T-helper 22 cell (primary cell): ENCODE measurements at regions not wholly inside any gene's neighbourhood (a gene's known extent, or its start where the extent isn't known, plus 50 kb on each side); places are given as distances from the start of the nearest gene placed in this dataset.

Experiments used
- DNase-seq: peaks from one replicate; pipeline ENCODE4 v3.0.0-alpha.2; 2020; ENCODE audit warnings: low read depth

DNA sequence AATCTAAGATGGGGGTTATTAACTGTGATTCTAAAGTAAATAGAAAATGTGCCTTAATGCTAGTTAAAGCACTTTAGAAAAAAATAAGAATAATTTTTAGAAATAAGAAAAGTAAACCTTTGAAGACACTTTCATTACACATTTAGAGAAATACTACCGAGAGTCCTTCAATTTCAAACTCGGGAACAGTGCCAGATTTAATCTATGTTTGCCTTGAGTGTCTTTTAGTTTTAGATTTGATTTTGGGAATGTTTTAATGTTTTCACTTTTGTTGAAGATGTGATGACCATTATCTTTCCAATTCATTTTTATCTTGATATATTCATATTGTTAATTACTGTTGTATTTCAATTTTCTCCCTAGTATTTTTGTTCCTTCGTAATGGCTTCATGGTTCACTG is 592.7 kb upstream of the MGMT start:
- no peak for DNase-seq

DNA sequence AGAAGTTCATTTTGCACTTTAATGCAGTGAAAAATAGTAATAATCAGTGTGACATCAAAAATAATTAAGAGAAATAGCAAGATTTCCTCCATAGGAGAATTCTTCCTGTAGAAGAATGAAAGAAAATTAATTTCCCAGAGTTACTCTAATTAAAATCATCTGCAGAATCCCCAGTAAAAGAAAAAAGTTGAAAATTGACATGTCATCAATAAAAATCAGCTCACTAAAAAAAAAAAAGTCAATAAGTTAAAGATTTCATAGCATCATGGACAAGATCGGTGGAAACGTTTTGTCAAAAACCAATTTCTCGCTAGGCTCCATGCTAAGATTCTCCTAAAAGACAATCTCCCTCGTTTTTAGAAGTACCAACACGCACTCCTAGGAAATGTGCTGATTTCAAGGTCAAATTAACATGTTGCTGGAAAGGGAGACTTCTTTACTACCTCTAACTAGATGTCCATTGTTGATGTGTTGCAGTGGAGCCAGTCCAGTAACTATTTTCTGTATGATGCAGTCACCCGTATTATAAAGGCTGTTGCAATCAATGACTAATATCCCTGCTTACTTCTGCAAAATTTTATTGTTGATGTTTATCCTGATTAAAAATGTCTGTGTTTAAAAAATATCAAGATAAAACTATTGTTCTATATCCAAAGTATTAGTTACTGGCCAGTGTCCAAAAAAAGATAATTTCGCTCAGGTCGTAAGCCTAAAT is 591.9 kb upstream of the MGMT start:
- no peak for DNase-seq

DNA sequence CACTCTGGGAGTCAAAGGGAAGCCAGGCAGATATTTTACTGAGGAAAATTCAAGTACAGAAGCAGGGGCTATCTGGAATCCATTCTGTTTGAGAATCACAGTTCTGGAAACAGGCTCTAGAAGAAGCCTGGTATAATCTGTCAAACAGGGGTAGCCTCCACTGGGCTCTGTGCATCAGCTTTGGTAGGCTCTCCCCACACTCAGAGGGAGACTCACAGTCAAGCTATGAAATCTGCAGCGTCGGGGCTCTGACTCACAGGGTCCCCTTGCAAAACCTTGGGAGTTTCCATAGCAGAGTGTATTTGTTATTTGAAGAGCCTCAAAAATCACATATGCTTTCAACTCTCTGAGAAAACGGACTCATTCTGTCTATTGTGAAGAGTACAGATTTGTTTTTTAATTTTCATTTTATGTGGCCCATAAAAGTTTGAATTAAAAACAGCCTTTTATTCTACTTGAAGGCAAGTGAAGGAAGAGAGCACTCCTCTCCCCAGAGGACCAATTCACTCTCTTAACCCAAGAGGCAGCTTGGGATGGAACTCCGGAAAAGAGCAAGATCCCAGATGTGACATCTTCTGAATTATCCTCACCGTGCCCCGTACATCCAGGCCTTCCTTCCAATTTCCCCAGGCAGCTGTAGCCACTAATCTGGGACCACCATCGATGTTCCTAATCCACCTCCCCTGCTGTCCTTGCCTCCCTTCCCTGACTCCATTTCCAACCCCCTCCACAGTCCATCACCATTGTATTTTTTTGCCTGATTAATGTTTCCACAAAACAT is 590.9 kb upstream of the MGMT start:
- DNase-seq = no peak

DNA sequence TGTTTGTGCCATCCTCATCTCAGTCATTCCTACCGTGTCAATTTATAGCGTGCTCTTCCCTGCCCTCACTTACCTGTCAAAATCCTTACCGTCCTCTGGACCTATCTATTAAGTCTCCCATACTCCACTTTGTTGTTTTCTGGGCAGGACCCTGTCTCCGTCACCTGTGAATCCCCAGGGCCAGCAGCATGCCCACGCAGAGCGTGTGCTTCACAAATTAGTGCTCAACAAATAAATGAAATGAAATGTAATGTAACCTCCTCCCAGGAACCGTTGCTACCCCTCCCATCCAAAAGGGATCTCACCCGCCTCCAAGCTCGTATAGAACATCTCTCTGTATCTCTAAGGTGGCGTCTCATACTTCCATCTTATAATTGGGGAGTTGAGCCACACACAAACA is 589.9 kb upstream of the MGMT start:
- DNase-seq = no peak

DNA sequence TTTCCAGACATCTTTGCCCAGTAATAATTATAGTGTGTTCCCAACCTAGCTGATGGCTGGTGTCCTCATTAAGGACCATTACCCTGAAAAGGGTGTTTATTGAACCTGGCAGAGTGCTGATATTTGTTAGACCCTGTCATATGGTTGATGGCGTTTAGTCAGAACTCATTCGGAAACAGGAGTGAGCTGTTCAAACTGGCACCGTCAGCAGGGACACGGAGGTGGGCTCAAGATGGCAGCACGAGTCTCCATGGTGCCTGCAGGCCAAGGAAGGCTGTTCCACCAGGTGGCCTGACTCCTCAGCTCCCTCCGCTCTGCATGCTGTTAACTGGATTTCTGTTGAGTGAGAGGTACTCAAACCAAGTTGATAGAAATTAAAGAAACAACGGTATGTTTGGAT is 589.1 kb upstream of the MGMT start:
- DNase-seq = no peak

DNA sequence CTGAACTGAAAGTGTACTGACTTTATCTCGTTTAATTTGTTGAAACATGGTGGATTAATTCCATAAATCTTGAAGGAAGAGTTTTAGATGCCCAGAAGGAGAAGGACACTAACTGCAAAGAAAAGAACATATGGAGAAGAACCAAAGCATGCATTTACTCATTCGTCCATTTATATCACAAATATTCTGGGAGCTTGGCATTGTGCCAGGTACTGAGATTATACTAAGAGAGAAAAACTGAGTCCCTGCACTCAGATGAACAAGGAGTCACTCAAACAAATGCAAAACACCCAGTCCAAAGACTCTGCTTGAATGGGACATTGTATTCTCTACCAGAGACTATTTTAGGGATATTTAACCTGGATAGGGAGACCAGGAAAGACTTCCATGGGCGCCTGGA is 588.0 kb upstream of the MGMT start:
- no peak for DNase-seq

DNA sequence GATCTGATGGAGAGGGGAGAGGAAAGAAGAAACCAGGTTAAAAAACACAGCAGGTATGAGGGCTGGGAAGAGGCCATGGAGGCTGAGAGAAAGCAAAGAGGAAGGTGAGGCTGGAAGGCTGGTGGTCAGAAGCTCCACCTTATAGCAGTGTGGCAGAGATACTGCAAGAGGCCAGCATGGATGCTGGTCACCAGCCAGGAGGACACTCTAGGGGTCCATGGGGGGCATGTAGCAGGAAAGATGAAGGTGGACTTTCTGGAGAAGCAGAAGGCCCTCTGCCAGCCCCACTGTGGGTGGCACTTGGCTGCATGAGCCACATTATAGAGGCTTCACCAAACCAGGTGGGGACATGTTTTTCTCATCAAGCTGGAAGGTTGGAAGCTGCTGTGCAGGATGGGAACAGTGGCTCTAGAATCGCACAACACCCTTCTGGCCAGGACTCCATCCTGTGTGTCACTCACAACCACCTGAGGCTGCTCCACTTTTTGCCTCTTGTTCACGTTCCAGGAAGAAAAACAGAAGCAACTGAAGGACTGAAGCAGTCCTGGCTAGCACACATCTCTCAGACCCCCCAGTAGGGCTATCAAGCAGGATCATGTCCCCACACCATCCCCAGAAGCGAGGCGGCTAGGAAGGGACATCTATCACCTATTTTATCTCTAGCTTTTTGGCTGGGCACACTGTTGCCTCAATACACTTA is 587.5 kb upstream of the MGMT start:
- DNase-seq = no peak

DNA sequence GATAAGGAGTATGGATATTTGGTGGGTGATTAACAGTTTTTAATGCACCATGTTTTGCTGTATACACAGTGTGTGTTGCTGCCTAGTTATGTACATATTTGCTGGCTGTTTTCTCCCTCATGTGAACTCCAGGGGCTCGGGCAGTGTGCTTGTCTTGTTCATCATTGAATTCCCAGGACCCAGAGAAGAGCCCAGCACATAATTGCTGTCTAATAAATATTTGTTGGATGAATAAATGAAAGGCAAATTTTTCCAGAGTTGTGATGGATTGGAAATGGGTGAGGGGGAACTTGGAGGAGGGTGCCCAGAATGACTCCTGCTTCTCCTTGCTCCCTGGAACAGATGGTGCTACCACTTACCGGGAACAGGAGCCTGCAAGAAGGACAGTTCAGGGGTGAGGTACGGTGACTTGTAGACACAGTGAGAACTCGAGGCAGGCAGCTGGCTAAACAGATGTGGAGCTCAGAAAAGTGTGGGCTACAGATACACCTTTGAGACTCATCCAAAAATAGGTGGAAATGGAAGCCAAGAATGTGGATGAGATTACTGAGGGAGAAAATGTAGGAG is 586.8 kb upstream of the MGMT start:
- no peak for DNase-seq

DNA sequence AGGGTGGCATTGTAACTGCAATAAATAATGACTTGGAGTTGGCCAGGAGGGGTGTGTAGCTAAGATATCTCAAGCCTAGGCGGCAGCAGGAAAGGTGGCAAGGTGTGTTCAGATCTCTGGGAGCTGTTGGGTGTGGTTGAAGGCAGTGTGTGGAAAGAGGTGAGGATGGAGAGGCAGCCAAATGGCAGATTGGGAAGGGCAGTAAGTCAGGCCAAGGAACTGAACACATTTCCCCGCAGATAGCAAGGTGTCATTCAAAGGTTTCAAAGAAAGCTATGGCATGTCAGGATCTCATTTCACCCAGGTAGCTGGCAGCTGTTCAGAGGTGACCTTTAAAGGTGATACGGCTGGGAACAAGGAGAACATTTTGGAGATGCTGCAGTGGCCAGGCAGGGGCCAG is 586.0 kb upstream of the MGMT start:
- no peak for DNase-seq

DNA sequence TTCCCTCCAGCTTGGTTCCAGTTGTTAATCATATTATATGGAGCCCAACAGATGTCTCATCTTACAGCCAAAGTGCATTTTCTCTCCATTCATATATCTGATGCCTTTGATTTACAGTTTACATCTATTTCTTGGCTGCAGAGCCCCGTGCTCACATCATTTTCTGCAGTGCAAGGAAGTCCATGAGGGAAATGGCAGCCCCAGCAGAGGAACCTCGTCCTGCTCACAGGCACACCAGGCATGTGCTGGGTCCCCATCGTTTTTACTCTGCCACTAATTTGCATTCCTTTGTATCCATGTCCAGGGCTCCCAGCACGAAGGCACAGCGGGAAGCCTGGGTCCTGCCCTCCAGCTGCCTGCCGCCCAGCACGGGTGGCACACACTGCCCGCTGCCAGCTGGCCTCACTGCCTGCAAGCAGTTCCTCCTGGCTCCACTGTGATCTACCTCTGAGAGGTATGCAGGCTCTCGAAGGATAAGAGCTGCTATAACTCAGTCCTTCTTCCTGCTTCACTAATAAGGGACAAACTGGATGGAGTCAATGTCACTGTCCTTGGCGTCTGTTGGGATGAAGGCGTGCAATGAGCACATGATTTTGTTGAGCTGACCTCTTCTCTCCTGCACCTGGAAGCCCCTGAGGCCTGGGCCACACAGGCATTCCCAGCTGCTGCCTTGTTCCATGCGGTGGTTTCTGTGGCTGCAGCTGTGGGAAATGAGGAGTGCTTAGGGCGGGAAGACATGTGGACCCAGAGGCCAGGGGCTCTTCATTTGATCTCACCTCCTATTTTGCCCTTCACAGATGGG is 583.6 kb upstream of the MGMT start:
- no peak for DNase-seq

DNA sequence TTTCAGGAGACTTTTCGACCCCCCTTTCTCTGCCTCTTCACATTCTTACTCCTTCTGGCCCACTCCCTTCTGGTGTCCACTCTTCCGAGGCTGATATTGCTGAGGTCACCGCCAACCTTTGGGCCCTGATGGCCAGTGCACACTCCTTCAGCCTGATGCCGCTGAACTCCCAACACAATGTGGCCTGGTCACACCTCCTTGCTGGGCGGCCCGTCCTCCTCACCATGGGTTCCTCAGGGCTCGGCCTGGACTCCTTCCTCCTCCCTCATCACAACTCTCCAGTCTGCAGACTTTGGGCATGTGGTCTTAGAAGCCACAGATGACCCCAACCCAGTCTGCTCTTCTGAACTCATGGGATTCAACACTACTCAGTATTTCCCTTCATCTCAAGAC is 583.0 kb upstream of the MGMT start:
- DNase-seq = no peak

DNA sequence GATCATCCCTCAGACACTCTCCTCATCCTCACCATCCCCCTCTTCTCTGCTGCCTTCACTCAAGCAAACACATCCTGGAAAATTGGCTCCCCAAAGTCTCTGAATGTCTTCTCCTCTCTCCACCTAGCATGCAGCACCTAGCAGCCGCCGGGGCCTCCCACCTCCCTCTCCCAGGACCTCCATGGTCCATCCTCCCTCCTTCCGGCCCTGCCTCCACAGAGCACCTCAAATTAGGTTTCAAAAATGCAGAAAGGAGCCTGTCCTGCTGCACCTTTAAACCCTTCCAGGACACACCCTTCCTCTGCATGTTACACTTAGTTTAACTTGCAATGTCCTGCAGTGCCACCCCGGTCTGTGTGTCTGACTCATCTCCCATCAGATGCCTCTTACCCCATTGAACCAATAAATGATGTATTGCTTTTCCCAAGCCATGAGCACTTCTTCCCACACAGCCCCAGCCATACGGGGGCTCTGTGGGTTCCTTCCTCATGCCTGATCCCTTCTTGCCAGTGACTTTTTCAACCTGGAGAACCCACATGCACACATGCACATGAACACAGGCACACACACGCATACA is 582.5 kb upstream of the MGMT start:
- DNase-seq = no peak

DNA sequence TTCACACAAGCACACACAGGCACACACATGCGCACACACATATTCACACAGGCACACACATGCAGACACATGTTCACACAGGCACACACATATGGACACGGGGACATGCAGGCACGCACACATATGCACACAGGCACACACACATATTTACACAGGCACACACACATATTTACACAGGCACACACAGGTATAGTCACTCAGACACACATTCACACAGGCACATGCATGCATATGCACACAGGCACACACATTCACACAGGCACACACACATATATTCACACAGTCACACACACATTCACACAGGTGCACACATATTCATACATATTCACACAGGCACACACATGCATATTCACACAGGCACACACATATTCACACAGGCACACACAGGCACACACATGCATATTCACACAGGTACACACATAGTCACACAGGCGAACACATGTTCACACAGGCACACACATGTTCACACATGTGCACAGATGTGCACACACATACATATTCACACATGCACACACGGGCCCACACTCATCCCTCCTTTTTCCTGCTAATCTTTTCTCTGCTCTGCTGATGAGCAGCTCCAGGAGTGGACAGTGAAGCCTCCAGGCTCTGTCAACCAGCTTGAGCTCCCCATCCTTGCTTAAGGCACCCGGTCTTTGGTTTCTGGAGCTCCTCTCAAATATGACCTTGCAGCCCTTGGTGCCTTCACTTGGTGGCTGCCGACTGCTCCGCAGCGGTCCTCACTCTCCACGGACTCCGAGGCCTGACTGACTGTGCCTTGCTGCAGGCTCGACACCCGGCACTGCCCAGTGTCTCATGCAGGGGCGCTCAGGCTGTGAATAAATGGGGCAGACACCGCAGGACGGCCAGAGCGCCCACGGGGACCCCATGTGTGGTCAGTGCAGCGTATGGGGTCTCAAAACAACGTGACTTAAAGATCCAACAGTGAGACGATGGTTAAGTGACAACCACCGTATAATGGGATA is 581.2 kb upstream of the MGMT start:
- DNase-seq = no peak

DNA sequence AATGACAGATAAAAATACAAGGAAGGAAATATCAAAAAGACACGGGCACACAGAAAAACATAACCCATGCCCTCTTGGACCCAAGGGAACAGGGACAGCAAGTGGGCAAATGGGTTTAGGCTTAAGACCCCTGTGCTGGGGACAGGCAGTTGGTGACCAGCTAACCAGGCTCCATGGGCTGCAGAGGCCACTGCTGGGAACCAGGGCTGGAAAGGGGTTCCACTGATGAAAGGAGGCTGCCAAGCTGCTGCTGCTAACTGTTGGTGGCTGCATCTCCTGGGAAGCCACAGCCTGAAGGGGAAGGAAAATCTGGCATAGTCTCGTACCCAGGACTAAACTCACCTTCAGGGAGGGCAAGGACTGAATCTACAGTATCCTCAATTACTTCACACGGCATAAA is 579.2 kb upstream of the MGMT start:
- no peak for DNase-seq

DNA sequence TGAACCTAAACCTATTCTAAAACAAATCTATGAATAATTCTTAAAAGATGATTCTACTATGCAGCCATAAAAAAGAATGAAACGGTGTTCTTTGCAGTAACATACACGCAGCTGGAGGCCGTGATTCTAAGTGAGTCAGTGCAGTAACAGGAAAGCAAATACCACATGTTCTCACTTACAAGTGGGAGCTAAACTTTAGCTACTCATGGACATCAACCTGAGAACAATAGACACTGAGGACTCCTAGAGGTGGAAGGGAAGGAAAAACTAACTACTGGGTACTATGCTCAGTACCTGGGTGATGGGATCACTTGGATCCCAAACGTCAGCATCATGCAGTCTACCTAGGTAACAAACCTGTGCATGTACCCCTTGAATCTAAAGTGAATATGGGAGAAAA is 575.0 kb upstream of the MGMT start:
- no peak for DNase-seq

DNA sequence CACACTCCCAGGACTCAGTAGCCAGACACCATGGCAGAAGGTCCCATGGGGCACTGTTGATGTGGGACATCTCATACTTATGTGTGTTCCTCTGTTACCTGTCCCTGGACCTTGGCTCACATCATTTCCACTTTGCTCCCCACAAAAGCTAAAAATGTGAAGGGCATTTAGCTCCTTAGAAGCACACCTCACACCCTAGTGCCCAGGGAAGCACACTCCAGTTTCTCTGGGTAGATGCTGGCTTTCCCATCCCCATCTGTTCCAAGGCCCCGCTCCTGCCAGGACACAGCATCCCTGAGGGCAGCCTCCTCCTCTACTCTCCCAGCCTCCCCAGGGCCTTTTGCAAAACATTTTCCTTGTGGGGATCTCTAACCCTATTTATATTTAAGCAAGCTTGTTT is 572.4 kb upstream of the MGMT start:
- DNase-seq = no peak

DNA sequence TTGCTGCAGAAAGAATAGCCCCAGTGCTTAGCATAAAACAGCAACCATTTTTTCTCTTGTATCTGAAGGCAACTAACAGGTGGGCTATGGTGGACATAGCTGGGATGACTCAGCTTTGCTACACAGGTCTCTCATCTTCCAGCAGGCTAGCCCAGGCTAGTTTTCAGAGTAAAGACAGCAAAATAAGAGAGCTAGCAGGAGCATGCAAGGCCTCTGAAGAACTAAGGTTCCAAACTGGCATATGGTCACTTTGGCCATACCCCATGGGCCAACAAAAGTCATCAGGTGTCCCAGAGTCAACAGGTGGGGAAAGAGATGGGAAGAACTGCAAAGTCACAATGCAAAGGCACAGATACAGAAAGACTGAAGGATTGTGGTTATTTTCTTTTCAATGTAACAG is 571.6 kb upstream of the MGMT start:
- DNase-seq = no peak

DNA sequence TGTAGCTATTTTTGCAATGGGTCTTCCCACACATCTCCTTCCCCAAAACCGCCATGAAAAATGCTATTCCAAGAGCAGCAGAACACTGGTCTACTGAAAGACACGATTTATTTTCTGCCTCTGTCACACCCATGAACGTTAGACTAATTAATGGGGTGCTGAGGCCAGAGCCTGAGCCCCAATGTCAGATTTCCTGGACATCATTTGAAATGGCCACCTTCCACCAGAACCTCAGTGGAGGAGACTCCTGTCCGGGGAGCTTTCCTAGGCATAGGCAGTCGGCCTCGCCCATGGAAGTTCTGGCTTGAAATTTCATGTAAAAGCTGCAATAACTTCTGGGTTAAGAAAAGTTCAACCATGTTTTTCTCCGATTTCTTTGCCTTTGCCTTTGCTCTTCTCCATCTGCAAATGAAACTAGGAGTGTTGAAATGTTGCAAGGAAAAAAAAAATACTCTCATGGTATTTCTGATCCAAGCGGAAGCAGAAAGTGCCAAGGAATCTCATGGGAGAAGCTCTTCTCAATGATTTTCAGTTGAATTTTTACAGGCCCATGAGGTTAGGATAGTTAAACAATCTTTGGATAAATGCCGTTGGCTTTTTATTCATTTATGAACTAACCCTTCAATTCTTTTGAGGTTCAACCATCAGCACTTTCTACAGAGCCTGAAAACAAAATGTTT is 570.8 kb upstream of the MGMT start:
- no peak for DNase-seq

DNA sequence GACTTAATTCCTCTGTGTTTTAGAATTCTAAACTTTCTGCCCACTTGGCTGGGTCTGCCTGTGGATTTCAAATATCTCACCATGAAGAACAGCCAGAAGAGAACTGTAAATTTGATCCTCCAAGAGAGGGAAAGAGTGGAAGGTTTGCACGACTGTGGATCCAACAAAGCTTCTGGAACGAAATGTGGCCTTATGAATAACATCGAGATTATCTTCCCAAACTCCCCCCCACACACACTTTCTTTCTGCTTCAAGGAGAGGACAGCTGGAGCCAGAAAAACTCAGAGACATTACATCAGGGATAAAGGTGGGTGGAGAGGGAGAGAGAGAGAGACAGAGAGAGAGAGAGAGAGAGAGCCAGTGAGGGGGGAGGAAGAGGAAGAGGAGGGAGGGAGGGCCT is 570.1 kb upstream of the MGMT start:
- no peak for DNase-seq
